ENCODE measurements at regions not wholly inside any gene's neighbourhood (a gene's known extent, or its start where the extent isn't known, plus 50 kb on each side); places are given as distances from the start of the nearest gene placed in this dataset.

DNA sequence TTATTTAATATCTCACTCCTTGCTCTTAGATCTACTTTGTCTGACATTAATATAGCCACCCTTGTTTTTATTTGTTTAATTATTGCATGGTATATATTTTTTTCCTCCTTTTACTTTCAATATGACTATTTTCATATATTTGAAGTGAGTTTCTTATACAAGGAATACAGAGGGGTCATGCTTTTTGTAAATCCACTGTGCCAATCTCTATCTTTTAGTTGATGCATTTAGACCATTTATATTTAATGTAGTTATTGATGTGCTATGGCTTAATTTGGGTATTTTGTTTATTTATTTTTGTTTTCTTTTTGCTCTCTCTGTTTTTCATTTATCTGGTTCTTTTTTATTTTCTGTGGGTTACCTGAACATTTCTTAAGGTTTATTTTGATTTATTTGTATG, 750.6 kb downstream of the TMEM182 start:
- no peak overlapping the region for H3K14ac ChIP-seq (ENCODE audit: insufficient read depth, low read length)
- no peaks in the 10 kb centered on the region for H3K79me2 ChIP-seq (ENCODE audit: insufficient read depth, low read length)
- no peak overlapping the region for H3K56ac ChIP-seq (ENCODE audit: insufficient read length, low read depth, low read length)
- Mint-ChIP-seq H3K27me3 (ENCODE audit: low read depth) (no peaks in the 10 kb centered on the region), H3K4me1 (no peaks in the 10 kb centered on the region), H3K9me3 (peaks cover 0 to 6% of the 10 kb centered on the region in 2 experiments; a peak in 4 of 5 replicates), H3K36me3 (ENCODE audit: insufficient read depth in 1 of 3, low read depth in 3 of 3) (peaks cover 0 to 8% (median 2%) of the 10 kb centered on the region in 3 experiments; a peak in 4 of 7 replicates), H3K4me3 (no peak overlapping the region), H3K27ac (no peak overlapping the region)
- H2BK15ac ChIP-seq (ENCODE audit: low read depth, low read length): no peak overlapping the region
- H2AFZ ChIP-seq (ENCODE audit: low read length): no peak overlapping the region
- no peak overlapping the region for H3T11ph ChIP-seq (ENCODE audit: low read length)
- H4K20me1 ChIP-seq (ENCODE audit: control insufficient read depth, insufficient read depth, insufficient read length): no peaks in the 10 kb centered on the region
- no peaks in the 10 kb centered on the region for H3K23me2 ChIP-seq (ENCODE audit: insufficient read length, low read depth, low read length, poor library complexity, severe bottlenecking)
- no peak overlapping the region for H2BK12ac ChIP-seq (ENCODE audit: insufficient read length, low read depth, low read length)
- TF ChIP-seq, protein P1, sequence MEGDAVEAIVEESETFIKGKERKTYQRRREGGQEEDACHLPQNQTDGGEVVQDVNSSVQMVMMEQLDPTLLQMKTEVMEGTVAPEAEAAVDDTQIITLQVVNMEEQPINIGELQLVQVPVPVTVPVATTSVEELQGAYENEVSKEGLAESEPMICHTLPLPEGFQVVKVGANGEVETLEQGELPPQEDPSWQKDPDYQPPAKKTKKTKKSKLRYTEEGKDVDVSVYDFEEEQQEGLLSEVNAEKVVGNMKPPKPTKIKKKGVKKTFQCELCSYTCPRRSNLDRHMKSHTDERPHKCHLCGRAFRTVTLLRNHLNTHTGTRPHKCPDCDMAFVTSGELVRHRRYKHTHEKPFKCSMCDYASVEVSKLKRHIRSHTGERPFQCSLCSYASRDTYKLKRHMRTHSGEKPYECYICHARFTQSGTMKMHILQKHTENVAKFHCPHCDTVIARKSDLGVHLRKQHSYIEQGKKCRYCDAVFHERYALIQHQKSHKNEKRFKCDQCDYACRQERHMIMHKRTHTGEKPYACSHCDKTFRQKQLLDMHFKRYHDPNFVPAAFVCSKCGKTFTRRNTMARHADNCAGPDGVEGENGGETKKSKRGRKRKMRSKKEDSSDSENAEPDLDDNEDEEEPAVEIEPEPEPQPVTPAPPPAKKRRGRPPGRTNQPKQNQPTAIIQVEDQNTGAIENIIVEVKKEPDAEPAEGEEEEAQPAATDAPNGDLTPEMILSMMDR (conservative IDR thresholded peaks at IDR 0.05): no peak
- no peak overlapping the region for H4K91ac ChIP-seq (ENCODE audit: insufficient read length, low read depth, low read length)
- H3K79me1 ChIP-seq (ENCODE audit: insufficient read depth, low read depth, low read length, poor library complexity, severe bottlenecking): no peaks in the 10 kb centered on the region
- H2AK5ac ChIP-seq (ENCODE audit: insufficient read length, low read length): no peak overlapping the region
- H2BK20ac ChIP-seq (ENCODE audit: low read depth, low read length, poor library complexity, severe bottlenecking): no peak overlapping the region
- no peak overlapping the region for H3K18ac ChIP-seq (ENCODE audit: insufficient read length, low read depth, low read length)
- no peak overlapping the region for H2BK120ac ChIP-seq (ENCODE audit: low read depth, low read length, poor library complexity, severe bottlenecking)
- DNase-seq: no peak
- no peak overlapping the region for H3K4ac ChIP-seq (ENCODE audit: low read depth, low read length)
- H4K8ac ChIP-seq (replicated peaks; ENCODE audit: insufficient read length, low read depth, low read length): no peak overlapping the region
- H4K5ac ChIP-seq (ENCODE audit: insufficient read length, low read depth, low read length): no peak overlapping the region
- H3K9ac ChIP-seq (ENCODE audit: extremely low read depth, insufficient read length, low read length): no peak overlapping the region
- H3K23ac ChIP-seq (ENCODE audit: insufficient read length, low read depth, low read length): no peak overlapping the region
- H3K4me2 ChIP-seq (ENCODE audit: insufficient read depth, insufficient read length, low read length): no peak overlapping the region
- no peak overlapping the region for H3K27ac ChIP-seq (ENCODE audit: insufficient read length, low read depth, low read length)
- H3K4me1 ChIP-seq (ENCODE audit: insufficient read depth, low read length): no peaks in the 10 kb centered on the region
- no peak overlapping the region for H2BK5ac ChIP-seq (ENCODE audit: insufficient read length, low read length)
- H3K27me3 ChIP-seq (ENCODE audit: insufficient read depth, low read length): no peaks in the 10 kb centered on the region
- no peaks in the 10 kb centered on the region for H3K9me3 ChIP-seq (ENCODE audit: control insufficient read depth, low read depth, low read length)
